Naive thymus-derived CD4-positive, alpha-beta T cell (primary cell): ENCODE measurements at regions not wholly inside any gene's neighbourhood (a gene's known extent, or its start where the extent isn't known, plus 50 kb on each side); places are given as distances from the start of the nearest gene placed in this dataset.

Experiments used
- ATAC-seq: fragments of 150-1000 bp; cut with Tn5 transposase; 2 replicates; pipeline ENCODE4 v1.10.0; 2021; ENCODE audit warnings: mild to moderate bottlenecking, moderate library complexity
- CTCF ChIA-PET: fragments of 350-600 bp; sonication (Branson Sonifier 250); formaldehyde crosslinking; loops from one replicate; lab custom pipeline; 2021; ENCODE audit warnings: antibody characterized with exemption; lab: Charles Lee
- POLR2A ChIA-PET: fragments of 350-600 bp; sonication (Branson Sonifier 250); formaldehyde crosslinking; loops from one replicate; lab custom pipeline; 2021; ENCODE audit warnings: antibody characterized with exemption, inconsistent platforms; lab: Charles Lee
- DNase-seq, 9 donors: peaks; one replicate each; pipeline versions ENCODE4 v3.0.0 to v3.0.0-alpha.2; 2020 to 2022; ENCODE audit warnings: mixed read lengths in 1 of 9
- H3K27ac ChIP-seq: one replicate; pipeline ENCODE4 v1.7.0; 2013; ENCODE audit warnings: mild to moderate bottlenecking, low read depth, low read length, moderate library complexity
- H3K27me3 ChIP-seq, 2 donors: one replicate each; pipeline ENCODE4 v1.7.0; 2013; ENCODE audit warnings: low read length in 2 of 2, mild to moderate bottlenecking in 2 of 2, moderate library complexity in 2 of 2; ENCODE audit not compliant: control insufficient read depth in 2 of 2, insufficient read depth in 2 of 2
- H3K36me3 ChIP-seq, 3 experiments: 1 replicate in 2 of 3; 2 replicates in 1 of 3; pipeline ENCODE4 v1.7.0; 2013; ENCODE audit warnings: low read length in 3 of 3, mild to moderate bottlenecking in 3 of 3, moderate library complexity in 1 of 3; ENCODE audit not compliant: insufficient read depth in 3 of 3, control insufficient read depth in 2 of 3
- H3K4me1 ChIP-seq, 2 donors: one replicate each; pipeline ENCODE4 v1.7.0; 2013; ENCODE audit warnings: low read length in 2 of 2, mild to moderate bottlenecking in 2 of 2, moderate library complexity in 1 of 2; ENCODE audit not compliant: control insufficient read depth in 2 of 2, insufficient read depth in 2 of 2
- H3K4me3 ChIP-seq: 2 replicates; pipeline ENCODE4 v1.7.0; 2013; ENCODE audit warnings: mild to moderate bottlenecking, low read length
- H3K9me3 ChIP-seq, 3 experiments: 1 replicate in 2 of 3; 2 replicates in 1 of 3; pipeline ENCODE4 v1.7.0; 2013; ENCODE audit warnings: low read length in 3 of 3; ENCODE audit not compliant: control insufficient read depth in 2 of 3
- H3K27ac Mint-ChIP-seq, 9 donors: one replicate each; pipeline ENCODE4 v1.8.0; 2020 to 2022; ENCODE audit warnings: mixed read lengths in 9 of 9, mild to moderate bottlenecking in 8 of 9, moderate library complexity in 5 of 9, inconsistent platforms in 2 of 9
- H3K27me3 Mint-ChIP-seq, 5 donors: one replicate each; pipeline ENCODE4 v1.8.0; 2021 to 2022; ENCODE audit warnings: mixed read lengths in 5 of 5, mild to moderate bottlenecking in 1 of 5
- H3K36me3 Mint-ChIP-seq, 5 donors: one replicate each; pipeline ENCODE4 v1.8.0; 2020 to 2022; ENCODE audit warnings: mixed read lengths in 5 of 5, mild to moderate bottlenecking in 3 of 5, inconsistent platforms in 1 of 5
- H3K4me1 Mint-ChIP-seq, 7 donors: one replicate each; pipeline ENCODE4 v1.8.0; 2020 to 2022; ENCODE audit warnings: mixed read lengths in 7 of 7, mild to moderate bottlenecking in 3 of 7, inconsistent platforms in 1 of 7
- H3K4me3 Mint-ChIP-seq, 10 donors: one replicate each; pipeline ENCODE4 v1.8.0; 2020 to 2022; ENCODE audit warnings: mild to moderate bottlenecking in 10 of 10, mixed read lengths in 10 of 10, moderate library complexity in 6 of 10, inconsistent platforms in 2 of 10
- H3K9me3 Mint-ChIP-seq, 11 donors: one replicate each; pipeline ENCODE4 v1.8.0; 2020 to 2022; ENCODE audit warnings: mixed read lengths in 11 of 11, mild to moderate bottlenecking in 4 of 11, inconsistent platforms in 1 of 11, moderate library complexity in 1 of 11
- intact Hi-C, 2 donors: fragments of 100-400 bp; cut with micrococcal nuclease; formaldehyde crosslinking; loops; one replicate each; pipeline ENCODE4 v1.15.1; 2023

DNA sequence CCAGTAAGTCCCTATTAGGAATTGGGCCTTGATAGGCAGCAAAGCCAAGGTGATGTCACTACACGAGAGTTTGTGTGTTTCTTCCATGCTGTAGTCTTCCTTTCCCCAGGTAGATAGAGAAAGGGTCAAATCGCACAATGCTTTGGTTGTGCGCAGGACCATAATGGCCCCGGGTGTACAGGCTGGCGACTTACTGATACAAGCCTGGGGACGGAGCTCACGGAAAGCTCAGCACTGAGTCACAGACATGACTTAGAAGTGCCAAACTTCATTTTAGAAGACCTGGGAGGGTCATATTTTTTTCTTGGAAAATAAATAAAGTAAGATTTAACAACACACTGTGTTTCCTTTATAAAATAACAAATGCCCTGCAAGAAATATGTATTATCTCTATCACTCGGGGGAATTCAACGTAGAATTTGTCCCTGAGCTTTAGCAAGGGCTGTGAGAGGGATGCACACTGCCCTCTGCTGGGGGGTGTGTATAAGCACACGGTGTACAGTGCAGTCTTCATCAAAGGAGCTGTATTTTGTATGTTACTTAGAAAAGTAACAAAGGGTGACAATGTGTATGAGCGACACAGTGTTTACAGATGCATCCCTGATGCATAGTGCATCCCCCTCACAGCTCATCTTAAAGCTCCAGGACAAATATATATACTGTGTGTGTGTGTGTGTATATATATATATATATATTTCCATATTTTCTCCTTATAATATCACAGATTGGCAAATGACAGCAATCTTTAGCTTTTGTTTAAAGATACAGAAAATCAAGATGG is 254.5 kb upstream of the VEGFC start:
- POLR2A ChIA-PET: no interaction called here
- intact Hi-C loops: loop anchor here (1.0 to 10.0 kb wide), 5 partner anchors 257 to 1100 kb away; no protein-coding TSS in a partner anchor
- peaks cover 5 to 22% (median 10%) of the 10 kb centered on the region in 5 donors for H3K27me3 Mint-ChIP-seq

DNA sequence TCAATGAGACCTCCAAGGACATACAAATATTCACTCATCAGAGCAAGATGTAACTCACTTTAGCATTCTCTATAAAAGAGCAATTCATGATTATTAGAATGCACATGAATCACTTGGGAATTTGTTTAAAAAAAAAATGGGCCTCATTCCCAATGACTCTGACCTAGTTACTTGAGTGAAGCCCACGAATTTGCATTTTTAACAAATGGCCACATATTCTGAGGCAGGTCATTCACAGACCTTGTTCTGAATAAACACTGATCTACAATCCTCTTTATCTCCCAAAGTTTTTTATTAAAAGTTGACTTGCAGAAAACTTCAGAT is 255.1 kb upstream of the VEGFC start:
- Mint-ChIP-seq H3K27ac (no peak overlapping the region), H3K36me3 (no peaks in the 10 kb centered on the region), H3K4me3 (no peak overlapping the region), H3K27me3 (peaks cover 5 to 22% (median 10%) of the 10 kb centered on the region in 5 donors), H3K9me3 (no peaks in the 10 kb centered on the region), H3K4me1 (no peaks in the 10 kb centered on the region)
- no peak overlapping the region for H3K4me3 ChIP-seq
- no peak for DNase-seq
- no peaks in the 10 kb centered on the region for H3K4me1 ChIP-seq
- ATAC-seq: no peak
- H3K9me3 ChIP-seq: no peaks in the 10 kb centered on the region
- H3K27me3 ChIP-seq: no peaks in the 10 kb centered on the region
- ChIA-PET CTCF (interaction anchor here (0.5 to 1.3 kb wide), 3 partner anchors 10 to 293 kb away, joined by 3 to 8 read pairs (median 5); no protein-coding TSS in a partner anchor), POLR2A (no interaction called here)
- intact Hi-C loops: loop anchor here (1.0 to 10.0 kb wide), 5 partner anchors 258 to 1101 kb away; no protein-coding TSS in a partner anchor
- H3K27ac ChIP-seq: no peak overlapping the region
- no peaks in the 10 kb centered on the region for H3K36me3 ChIP-seq

More for the DNA sequence above, 254.5 kb upstream of the VEGFC start:
- H3K4me1 Mint-ChIP-seq: no peaks in the 10 kb centered on the region
- H3K4me3 Mint-ChIP-seq: no peak overlapping the region
- Histone ChIP-seq H3K9me3 (no peaks in the 10 kb centered on the region), H3K4me3 (no peak overlapping the region), H3K27me3 (no peaks in the 10 kb centered on the region), H3K36me3 (no peaks in the 10 kb centered on the region), H3K27ac (no peak overlapping the region), H3K4me1 (no peaks in the 10 kb centered on the region)
- CTCF ChIA-PET: interaction anchor here (0.5 to 1.3 kb wide), 3 partner anchors 11 to 293 kb away, joined by 3 to 8 read pairs (median 5); no protein-coding TSS in a partner anchor
- ATAC-seq: peak; percentile 83
- peak in 8 of 9 donors; percentile 8 to 55 (median 28) for DNase-seq
- H3K9me3 Mint-ChIP-seq: no peaks in the 10 kb centered on the region
- H3K27ac Mint-ChIP-seq: no peak overlapping the region
- H3K36me3 Mint-ChIP-seq: no peaks in the 10 kb centered on the region

DNA sequence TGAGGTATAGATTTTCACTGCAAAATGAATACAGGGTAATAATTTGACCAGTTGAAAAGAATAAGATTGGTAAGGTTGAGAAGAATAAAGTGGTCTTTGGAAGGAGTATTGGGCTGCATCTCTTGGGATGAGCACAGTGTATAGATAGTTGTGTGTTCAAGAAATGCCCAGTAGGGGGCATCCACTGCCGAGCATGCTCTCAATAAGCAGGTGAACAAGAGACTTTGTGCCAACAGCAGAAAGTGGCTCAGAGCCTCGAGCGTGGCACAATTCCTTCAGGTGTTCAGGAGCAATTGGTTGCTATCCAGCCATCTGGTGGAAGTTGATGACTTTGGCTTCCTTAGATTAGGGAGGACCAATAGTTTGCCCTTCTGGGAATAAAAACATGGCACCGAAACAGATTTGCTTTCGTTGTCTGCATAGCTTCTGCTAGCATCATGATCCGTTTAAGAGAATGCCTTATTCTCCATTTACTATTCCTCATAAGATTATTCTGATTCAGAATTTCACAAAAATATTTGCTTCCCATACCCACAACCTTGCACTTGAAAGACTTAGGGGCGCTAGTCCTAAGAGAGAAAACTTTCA is 258.1 kb upstream of the NEIL3 start:
- CTCF ChIA-PET: no interaction called here
- intact Hi-C loops: loop anchor here (1.0 kb wide), 2 partner anchors 261 to 288 kb away; no protein-coding TSS in a partner anchor
- H3K27me3 ChIP-seq: no peaks in the 10 kb centered on the region
- H3K9me3 Mint-ChIP-seq: no peaks in the 10 kb centered on the region
- H3K4me3 Mint-ChIP-seq: no peak overlapping the region
- POLR2A ChIA-PET: interaction anchor here (0.6 kb wide), 1 partner anchor 1095 kb away, joined by 4 read pairs; no protein-coding TSS in a partner anchor
- H3K4me3 ChIP-seq: no peak overlapping the region
- H3K9me3 ChIP-seq: no peaks in the 10 kb centered on the region
- peak; percentile 47 for ATAC-seq
- peak in 2 of 9 donors; percentile 1 to 13 for DNase-seq
- no peaks in the 10 kb centered on the region for H3K4me1 ChIP-seq
- H3K27ac Mint-ChIP-seq: no peak overlapping the region
- no peaks in the 10 kb centered on the region for H3K36me3 ChIP-seq
- no peak overlapping the region for H3K27ac ChIP-seq
- H3K27me3 Mint-ChIP-seq: peaks cover 0 to 20% (median 6%) of the 10 kb centered on the region in 5 donors
- no peaks in the 10 kb centered on the region for H3K36me3 Mint-ChIP-seq
- peaks cover 0 to 3% (median 0%) of the 10 kb centered on the region in 7 donors for H3K4me1 Mint-ChIP-seq

DNA sequence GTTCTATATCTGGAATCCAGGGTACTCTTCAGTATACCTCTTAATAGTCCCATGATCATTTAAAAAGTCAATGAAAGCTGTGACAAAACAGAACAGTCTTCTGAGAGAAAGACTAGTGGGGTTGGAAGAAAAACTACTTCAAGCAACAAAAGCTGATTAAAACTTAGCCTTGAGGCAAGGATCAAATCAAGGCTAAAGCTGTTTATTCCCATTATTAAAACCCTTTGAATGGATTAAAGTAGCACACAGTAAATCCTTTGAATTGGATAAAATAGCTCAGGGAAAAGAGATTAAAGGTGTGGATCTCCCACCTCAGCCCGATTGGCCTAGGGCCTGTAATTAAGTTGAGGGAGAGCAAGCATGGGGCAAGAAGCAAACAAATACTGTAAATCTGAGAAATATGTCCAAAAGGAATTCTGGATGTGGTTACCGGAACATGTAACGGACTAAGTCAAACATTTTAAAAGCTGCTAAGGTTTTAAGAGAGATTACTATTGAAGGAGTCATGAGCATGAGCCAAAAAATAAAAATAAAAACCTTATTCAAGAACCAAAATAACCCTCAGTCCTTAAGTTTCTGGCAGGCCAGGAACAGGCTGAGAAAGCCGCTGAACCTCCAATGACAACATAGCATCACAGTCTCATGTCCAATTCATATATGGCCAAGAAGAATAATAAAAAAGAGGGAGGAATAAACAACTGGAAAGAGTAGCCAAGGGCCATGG is 257.3 kb upstream of the NEIL3 start:
- H3K9me3 Mint-ChIP-seq: no peaks in the 10 kb centered on the region
- ATAC-seq (no peak), DNase-seq (no peak)
- POLR2A ChIA-PET: no interaction called here
- H3K4me1 ChIP-seq: no peaks in the 10 kb centered on the region
- no peaks in the 10 kb centered on the region for H3K9me3 ChIP-seq
- H3K27me3 Mint-ChIP-seq: peaks cover 0 to 20% (median 6%) of the 10 kb centered on the region in 5 donors
- H3K27ac ChIP-seq: no peak overlapping the region
- no peak overlapping the region for H3K4me3 ChIP-seq
- no peak overlapping the region for H3K4me3 Mint-ChIP-seq
- no peaks in the 10 kb centered on the region for H3K36me3 Mint-ChIP-seq
- CTCF ChIA-PET: no interaction called here
- intact Hi-C loops: no loop called here
- no peak overlapping the region for H3K27ac Mint-ChIP-seq
- no peaks in the 10 kb centered on the region for H3K36me3 ChIP-seq
- H3K27me3 ChIP-seq: no peaks in the 10 kb centered on the region
- peaks cover 0 to 3% (median 0%) of the 10 kb centered on the region in 7 donors for H3K4me1 Mint-ChIP-seq

DNA sequence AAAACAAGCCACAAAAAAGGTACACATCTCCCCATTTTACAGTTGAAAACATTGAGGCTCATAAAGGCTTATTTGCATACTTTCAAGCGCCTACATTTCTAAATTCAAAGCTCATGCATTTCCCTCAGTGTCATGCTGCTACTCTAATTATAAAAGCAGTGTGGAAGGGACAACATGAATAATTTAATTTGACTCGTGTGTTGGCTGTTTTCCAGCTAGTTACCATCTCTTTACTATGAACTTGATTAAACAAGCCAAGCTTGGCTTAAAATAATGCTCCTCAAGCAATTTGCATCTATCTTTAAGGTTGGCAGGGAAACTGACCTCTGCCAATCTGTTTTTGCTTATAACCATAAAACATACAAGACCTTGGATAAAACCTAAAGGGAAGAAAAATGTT is 252.5 kb upstream of the NEIL3 start:
- intact Hi-C loops: no loop called here
- peaks cover 0 to 2% (median 0%) of the 10 kb centered on the region in 11 donors for H3K9me3 Mint-ChIP-seq
- H3K27me3 ChIP-seq: no peaks in the 10 kb centered on the region
- H3K36me3 Mint-ChIP-seq: no peaks in the 10 kb centered on the region
- POLR2A ChIA-PET: no interaction called here
- H3K4me3 ChIP-seq: no peak overlapping the region
- H3K4me1 Mint-ChIP-seq: peaks cover 0 to 3% (median 0%) of the 10 kb centered on the region in 7 donors
- peaks cover 0 to 6% (median 0%) of the 10 kb centered on the region in 5 donors for H3K27me3 Mint-ChIP-seq
- H3K4me1 ChIP-seq: no peaks in the 10 kb centered on the region
- H3K27ac Mint-ChIP-seq: no peak overlapping the region
- CTCF ChIA-PET: interaction anchor here (1.6 kb wide), 1 partner anchor 10 kb away, joined by 8 read pairs; no protein-coding TSS in a partner anchor
- no peaks in the 10 kb centered on the region for H3K36me3 ChIP-seq
- ATAC-seq (no peak), DNase-seq (no peak)
- H3K4me3 Mint-ChIP-seq: no peak overlapping the region
- H3K27ac ChIP-seq: no peak overlapping the region
- no peaks in the 10 kb centered on the region for H3K9me3 ChIP-seq

DNA sequence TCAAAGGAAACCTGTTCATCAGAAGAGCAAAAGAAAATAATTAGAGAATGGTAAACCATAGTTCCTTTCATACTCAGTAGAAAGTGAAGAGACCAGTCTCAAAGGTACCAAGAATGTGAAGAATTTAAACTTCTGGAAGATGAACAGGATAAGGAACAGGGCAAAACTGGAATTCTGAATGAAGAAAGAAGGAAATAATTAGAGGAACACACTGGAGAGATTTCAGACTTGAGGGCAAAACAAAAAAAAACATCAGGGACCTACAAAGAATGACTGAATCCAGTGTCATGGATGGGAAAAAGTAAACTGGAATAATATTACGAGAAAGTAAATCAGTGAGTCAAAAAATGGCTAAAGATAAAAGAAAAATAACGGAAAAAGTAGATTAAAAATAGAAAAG is 245.6 kb upstream of the NEIL3 start:
- Mint-ChIP-seq H3K4me3 (no peak overlapping the region), H3K9me3 (peaks cover 0 to 5% (median 0%) of the 10 kb centered on the region in 11 donors), H3K27ac (no peak overlapping the region), H3K27me3 (peaks cover 0 to 3% (median 0%) of the 10 kb centered on the region in 5 donors), H3K4me1 (no peaks in the 10 kb centered on the region), H3K36me3 (no peaks in the 10 kb centered on the region)
- ChIA-PET CTCF (no interaction called here), POLR2A (no interaction called here)
- Histone ChIP-seq H3K27ac (no peak overlapping the region), H3K4me1 (no peaks in the 10 kb centered on the region), H3K4me3 (no peak overlapping the region), H3K36me3 (no peaks in the 10 kb centered on the region), H3K27me3 (no peaks in the 10 kb centered on the region), H3K9me3 (no peaks in the 10 kb centered on the region)
- DNase-seq (no peak), ATAC-seq (no peak)
- intact Hi-C loops: no loop called here
